CD4-positive, alpha-beta T cell treated with Interleukin-6 for 4 hours (primary cell): ENCODE measurements at regions not wholly inside any gene's neighbourhood (a gene's known extent, or its start where the extent isn't known, plus 50 kb on each side); places are given as distances from the start of the nearest gene placed in this dataset.

Experiments used
- DNase-seq: peaks from one replicate; pipeline ENCODE4 v3.0.0-alpha.2; 2020; ENCODE audit warnings: mixed read lengths

GRCh38 chr10:111522551-111522950, 445.7 kb downstream of the ADRA2A start:
- DNase-seq = no peak

- DNase-seq = no peak
Measured at GRCh38 chr10:111523016-111523415, 446.2 kb downstream of the ADRA2A start.

GRCh38 chr10:111524134-111524533, 447.3 kb downstream of the ADRA2A start:
- DNase-seq = no peak

- no peak for DNase-seq
Measured at GRCh38 chr10:111525696-111526095, 448.9 kb downstream of the ADRA2A start.

GRCh38 chr10:111531690-111532089, 454.9 kb downstream of the ADRA2A start:
- no peak for DNase-seq

GRCh38 chr10:111532139-111532538, 455.3 kb downstream of the ADRA2A start:
- no peak for DNase-seq

- no peak for DNase-seq
Measured at GRCh38 chr10:111539246-111539645, 462.4 kb downstream of the ADRA2A start.

GRCh38 chr10:111543854-111544253, 467.0 kb downstream of the ADRA2A start:
- no peak for DNase-seq

GRCh38 chr10:111545861-111546605, 469.2 kb downstream of the ADRA2A start:
- DNase-seq = no peak

- DNase-seq = no peak
Measured at GRCh38 chr10:111548084-111548726, 471.4 kb downstream of the ADRA2A start.

GRCh38 chr10:111551001-111551400, 474.2 kb downstream of the ADRA2A start:
- DNase-seq = no peak

GRCh38 chr10:111556666-111557065, 479.8 kb downstream of the ADRA2A start:
- DNase-seq = no peak

- DNase-seq = no peak
Measured at GRCh38 chr10:111558211-111558610, 481.4 kb downstream of the ADRA2A start.

- DNase-seq = no peak
Measured at GRCh38 chr10:111560027-111560426, 483.2 kb downstream of the ADRA2A start.

GRCh38 chr10:111561124-111561523, 484.3 kb downstream of the ADRA2A start:
- no peak for DNase-seq

GRCh38 chr10:111565542-111565941, 488.7 kb downstream of the ADRA2A start:
- no peak for DNase-seq

- no peak for DNase-seq
Measured at GRCh38 chr10:111578076-111578475, 501.2 kb downstream of the ADRA2A start.

GRCh38 chr10:111579473-111579872, 502.6 kb downstream of the ADRA2A start:
- no peak for DNase-seq

GRCh38 chr10:111590703-111591102, 513.9 kb downstream of the ADRA2A start:
- DNase-seq = no peak

- no peak for DNase-seq
Measured at GRCh38 chr10:111593578-111593977, 516.7 kb downstream of the ADRA2A start.

- DNase-seq = no peak
Measured at GRCh38 chr10:111595173-111595572, 518.3 kb downstream of the ADRA2A start.

- peak; percentile 37 for DNase-seq
Measured at GRCh38 chr10:111598433-111599059, 521.7 kb downstream of the ADRA2A start.

- DNase-seq = no peak
Measured at GRCh38 chr10:111599943-111600342, 523.1 kb downstream of the ADRA2A start.

- no peak for DNase-seq
Measured at GRCh38 chr10:111600772-111601171, 523.9 kb downstream of the ADRA2A start.
